WTC11 (cell line): ENCODE measurements at regions not wholly inside any gene's neighbourhood (a gene's known extent, or its start where the extent isn't known, plus 50 kb on each side); places are given as distances from the start of the nearest gene placed in this dataset.

Experiments used
- ATAC-seq: fragments of 200-7000 bp; cut with Tn5 transposase; 2 replicates; pipeline ENCODE4 v1.10.0; 2021; ENCODE audit warnings: mild to moderate bottlenecking, moderate library complexity
- CTCF ChIA-PET: fragments of 300-600 bp; sonication (Branson Sonifier 250); formaldehyde crosslinking; loops from one replicate; lab custom pipeline; 2021; ENCODE audit warnings: antibody characterized with exemption; lab: Charles Lee
- POLR2A ChIA-PET: fragments of 350-600 bp; sonication (Branson Sonifier 250); formaldehyde crosslinking; loops from one replicate; lab custom pipeline; 2021; ENCODE audit warnings: antibody characterized with exemption; lab: Charles Lee
- DNase-seq: peaks from one replicate; pipeline ENCODE4 v3.0.0; 2021; ENCODE audit warnings: low spot score
- H3K27ac Mint-ChIP-seq: 2 replicates; pipeline ENCODE4 v1.8.0; 2021; ENCODE audit warnings: mixed read lengths
- H3K27me3 Mint-ChIP-seq: 2 replicates; pipeline ENCODE4 v1.8.0; 2021; ENCODE audit warnings: low read depth, mild to moderate bottlenecking, moderate library complexity, mixed read lengths
- H3K36me3 Mint-ChIP-seq: 2 replicates; pipeline ENCODE4 v1.8.0; 2021; ENCODE audit warnings: mixed read lengths
- H3K4me1 Mint-ChIP-seq: 2 replicates; pipeline ENCODE4 v1.8.0; 2022; ENCODE audit warnings: mixed read lengths
- H3K4me3 Mint-ChIP-seq: 2 replicates; pipeline ENCODE4 v1.8.0; 2021; ENCODE audit warnings: mild to moderate bottlenecking, moderate library complexity, mixed read lengths
- H3K9me3 Mint-ChIP-seq: 2 replicates; pipeline ENCODE4 v1.8.0; 2021; ENCODE audit warnings: mixed read lengths
- AR ChIP-seq: fragments of 250-450 bp; sonication (Bioruptor Pico); IDR thresholded peaks from 2 replicates; pipeline ENCODE4 v1.9.0; 2021; ENCODE audit warnings: mild to moderate bottlenecking
- ETV6 ChIP-seq: sonication (generic); formaldehyde crosslinking; IDR thresholded peaks from 2 replicates; pipeline ENCODE4 v1.8.1; 2022; ENCODE audit warnings: mild to moderate bottlenecking, missing genetic modification reagents
- GRHL2 ChIP-seq: fragments of 250-450 bp; sonication (Bioruptor Pico); IDR thresholded peaks from 2 replicates; pipeline ENCODE4 v1.8.0; 2022; ENCODE audit warnings: mild to moderate bottlenecking, moderate library complexity; ENCODE audit not compliant: insufficient replicate concordance, severe bottlenecking
- SMAD4 ChIP-seq: sonication (generic); formaldehyde crosslinking; IDR thresholded peaks from 2 replicates; pipeline ENCODE4 v1.8.0; 2022; ENCODE audit warnings: mild to moderate bottlenecking, missing genetic modification reagents
- SOX15 ChIP-seq: fragments of 250-450 bp; sonication (Bioruptor Pico); IDR thresholded peaks from 2 replicates; pipeline ENCODE4 v1.9.0; 2021; ENCODE audit warnings: mild to moderate bottlenecking
- TP53 ChIP-seq: sonication (generic); formaldehyde crosslinking; IDR thresholded peaks from 2 replicates; pipeline ENCODE4 v1.8.1; 2023; ENCODE audit warnings: mild to moderate bottlenecking, missing genetic modification reagents
- ZBTB43 ChIP-seq: sonication (generic); formaldehyde crosslinking; IDR thresholded peaks from 2 replicates; pipeline ENCODE4 v1.8.1; 2023; ENCODE audit warnings: mild to moderate bottlenecking, missing genetic modification reagents
- ZNF121 ChIP-seq: sonication (generic); formaldehyde crosslinking; IDR thresholded peaks from 2 replicates; pipeline ENCODE4 v1.8.0; 2023; ENCODE audit warnings: missing genetic modification reagents
- ZNF232 ChIP-seq: sonication (generic); formaldehyde crosslinking; IDR thresholded peaks from 2 replicates; pipeline ENCODE4 v1.8.0; 2022; ENCODE audit warnings: mild to moderate bottlenecking, missing genetic modification reagents
- ZNF263 ChIP-seq: sonication (generic); formaldehyde crosslinking; IDR thresholded peaks from 2 replicates; pipeline ENCODE4 v1.8.1; 2022; ENCODE audit warnings: low read depth, mild to moderate bottlenecking, moderate library complexity, missing genetic modification reagents
- ZNF317 ChIP-seq: sonication (generic); formaldehyde crosslinking; IDR thresholded peaks from 2 replicates; pipeline ENCODE4 v1.8.1; 2023; ENCODE audit warnings: low read depth, mild to moderate bottlenecking, moderate library complexity, missing genetic modification reagents, borderline replicate concordance
- ZNF423 ChIP-seq: fragments of 250-450 bp; sonication (Bioruptor Pico); IDR thresholded peaks from 2 replicates; pipeline ENCODE4 v2.1.2; 2022; ENCODE audit warnings: mild to moderate bottlenecking, moderate library complexity
- ZSCAN18 ChIP-seq: fragments of 250-450 bp; sonication (Bioruptor Pico); IDR thresholded peaks from 2 replicates; pipeline ENCODE4 v2.1.2; 2022; ENCODE audit warnings: mild to moderate bottlenecking, moderate library complexity
- TF ChIP-seq, protein P1 (sequence below): sonication (generic); formaldehyde crosslinking; IDR thresholded peaks from 2 replicates; pipeline ENCODE4 v1.8.1; 2023; ENCODE audit warnings: mild to moderate bottlenecking, missing genetic modification reagents, moderate library complexity
- TF ChIP-seq, protein P2 (sequence below): sonication (generic); formaldehyde crosslinking; IDR thresholded peaks from 2 replicates; pipeline ENCODE4 v1.8.0; 2022; ENCODE audit warnings: mild to moderate bottlenecking, missing genetic modification reagents
- TF ChIP-seq, protein P3 (sequence below): sonication (generic); formaldehyde crosslinking; conservative IDR thresholded peaks from 2 replicates; pipeline ENCODE4 v1.8.1; 2023; ENCODE audit warnings: mild to moderate bottlenecking, low read depth, missing genetic modification reagents, moderate library complexity

- no peak for TF ChIP-seq SMAD4 (CRISPR knock-in tag)
- TF ChIP-seq, protein P1, sequence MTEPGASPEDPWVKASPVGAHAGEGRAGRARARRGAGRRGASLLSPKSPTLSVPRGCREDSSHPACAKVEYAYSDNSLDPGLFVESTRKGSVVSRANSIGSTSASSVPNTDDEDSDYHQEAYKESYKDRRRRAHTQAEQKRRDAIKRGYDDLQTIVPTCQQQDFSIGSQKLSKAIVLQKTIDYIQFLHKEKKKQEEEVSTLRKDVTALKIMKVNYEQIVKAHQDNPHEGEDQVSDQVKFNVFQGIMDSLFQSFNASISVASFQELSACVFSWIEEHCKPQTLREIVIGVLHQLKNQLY (CRISPR knock-in tag): no peak
- TF ChIP-seq AR: no peak
Observed at GRCh38 chr16:13426269-13426668, 493.7 kb upstream of the ERCC4 start (continued).

DNA sequence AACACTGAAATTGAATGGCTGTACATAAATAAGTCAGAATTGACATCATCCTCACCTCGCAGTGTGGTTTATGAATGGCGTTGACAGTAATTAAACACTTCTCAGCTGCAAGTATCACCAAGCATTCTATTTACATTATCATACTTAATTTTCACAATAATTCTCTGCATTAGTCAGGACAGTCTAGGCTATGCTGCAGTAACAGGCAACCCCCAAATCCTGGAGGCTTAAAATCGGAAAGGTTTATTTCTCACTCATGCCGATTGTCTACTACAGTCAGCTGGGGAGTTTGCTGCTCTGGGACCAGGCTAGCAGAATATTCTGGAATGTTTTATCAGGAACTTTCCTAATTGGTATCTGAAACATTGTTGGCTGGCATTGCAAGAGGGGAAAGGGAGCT is 493.2 kb upstream of the ERCC4 start:
- H3K27ac Mint-ChIP-seq: no peak overlapping the region
- POLR2A ChIA-PET: no interaction called here
- no peaks in the 10 kb centered on the region for H3K27me3 Mint-ChIP-seq
- no peak for TF ChIP-seq SOX15
- no peak for TF ChIP-seq GRHL2 (CRISPR knock-in tag)
- H3K9me3 Mint-ChIP-seq: peaks cover 22% of the 10 kb centered on the region
- peaks cover 18% of the 10 kb centered on the region for H3K36me3 Mint-ChIP-seq
- H3K4me3 Mint-ChIP-seq: no peak overlapping the region
- ATAC-seq (no peak), DNase-seq (no peak)
- H3K4me1 Mint-ChIP-seq: peaks cover 18% of the 10 kb centered on the region
- CTCF ChIA-PET: interaction anchor here (0.6 to 1.2 kb wide), 3 partner anchors 15 to 490 kb away, joined by 3 to 5 read pairs (median 5); no protein-coding TSS in a partner anchor

- no peak for TF ChIP-seq ZNF317
- TF ChIP-seq ZBTB43 (CRISPR knock-in tag): no peak
- TF ChIP-seq ZSCAN18: no peak
- TF ChIP-seq, protein P2, sequence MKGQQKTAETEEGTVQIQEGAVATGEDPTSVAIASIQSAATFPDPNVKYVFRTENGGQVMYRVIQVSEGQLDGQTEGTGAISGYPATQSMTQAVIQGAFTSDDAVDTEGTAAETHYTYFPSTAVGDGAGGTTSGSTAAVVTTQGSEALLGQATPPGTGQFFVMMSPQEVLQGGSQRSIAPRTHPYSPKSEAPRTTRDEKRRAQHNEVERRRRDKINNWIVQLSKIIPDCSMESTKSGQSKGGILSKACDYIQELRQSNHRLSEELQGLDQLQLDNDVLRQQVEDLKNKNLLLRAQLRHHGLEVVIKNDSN (CRISPR knock-in tag): no peak
- TF ChIP-seq TP53 (CRISPR knock-in tag): no peak
- TF ChIP-seq ETV6: no peak
- TF ChIP-seq, protein P3, sequence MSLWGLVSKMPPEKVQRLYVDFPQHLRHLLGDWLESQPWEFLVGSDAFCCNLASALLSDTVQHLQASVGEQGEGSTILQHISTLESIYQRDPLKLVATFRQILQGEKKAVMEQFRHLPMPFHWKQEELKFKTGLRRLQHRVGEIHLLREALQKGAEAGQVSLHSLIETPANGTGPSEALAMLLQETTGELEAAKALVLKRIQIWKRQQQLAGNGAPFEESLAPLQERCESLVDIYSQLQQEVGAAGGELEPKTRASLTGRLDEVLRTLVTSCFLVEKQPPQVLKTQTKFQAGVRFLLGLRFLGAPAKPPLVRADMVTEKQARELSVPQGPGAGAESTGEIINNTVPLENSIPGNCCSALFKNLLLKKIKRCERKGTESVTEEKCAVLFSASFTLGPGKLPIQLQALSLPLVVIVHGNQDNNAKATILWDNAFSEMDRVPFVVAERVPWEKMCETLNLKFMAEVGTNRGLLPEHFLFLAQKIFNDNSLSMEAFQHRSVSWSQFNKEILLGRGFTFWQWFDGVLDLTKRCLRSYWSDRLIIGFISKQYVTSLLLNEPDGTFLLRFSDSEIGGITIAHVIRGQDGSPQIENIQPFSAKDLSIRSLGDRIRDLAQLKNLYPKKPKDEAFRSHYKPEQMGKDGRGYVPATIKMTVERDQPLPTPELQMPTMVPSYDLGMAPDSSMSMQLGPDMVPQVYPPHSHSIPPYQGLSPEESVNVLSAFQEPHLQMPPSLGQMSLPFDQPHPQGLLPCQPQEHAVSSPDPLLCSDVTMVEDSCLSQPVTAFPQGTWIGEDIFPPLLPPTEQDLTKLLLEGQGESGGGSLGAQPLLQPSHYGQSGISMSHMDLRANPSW (CRISPR knock-in tag): no peak
- no peak for TF ChIP-seq ZNF121 (CRISPR knock-in tag)
- no peak for TF ChIP-seq ZNF232
- TF ChIP-seq ZNF423 (CRISPR knock-in tag): no peak
- no peak for TF ChIP-seq ZNF263
- no peak for ATAC-seq
- H3K4me1 Mint-ChIP-seq: peaks cover 15% of the 10 kb centered on the region
- CTCF ChIA-PET: interaction anchor here (1.2 kb wide), 1 partner anchor 26 kb away, joined by 5 read pairs; no protein-coding TSS in a partner anchor
- POLR2A ChIA-PET: no interaction called here
- H3K9me3 Mint-ChIP-seq: peaks cover 27% of the 10 kb centered on the region
- no peak overlapping the region for H3K27ac Mint-ChIP-seq
- H3K4me3 Mint-ChIP-seq: no peak overlapping the region
- no peaks in the 10 kb centered on the region for H3K27me3 Mint-ChIP-seq
- DNase-seq: no peak
- peaks cover 18% of the 10 kb centered on the region for H3K36me3 Mint-ChIP-seq
Observed at GRCh38 chr16:13427943-13428342, 492.0 kb upstream of the ERCC4 start.
